Keratinocyte (primary cell): ENCODE measurements at regions not wholly inside any gene's neighbourhood (a gene's known extent, or its start where the extent isn't known, plus 50 kb on each side); places are given as distances from the start of the nearest gene placed in this dataset.

Experiments used
- DNase-seq: peaks from one replicate; pipeline ENCODE4 v3.0.0-alpha.2; 2011; ENCODE audit warnings: low read depth, missing footprints, low spot score
- FAIRE-seq: peaks from 2 replicates; lab custom pipeline; 2011; peaks lifted over from hg19 to GRCh38; lab: Jason Lieb, UNC
- H2AFZ ChIP-seq: 2 replicates; pipeline ENCODE4 v1.6.0; 2012; ENCODE audit warnings: low read length, control low read depth, inconsistent platforms; ENCODE audit not compliant: control insufficient read depth
- H3K27ac ChIP-seq: 2 replicates; pipeline ENCODE4 v1.5.1; 2011; ENCODE audit warnings: low read length; ENCODE audit not compliant: control insufficient read depth, insufficient read depth
- H3K27me3 ChIP-seq: 3 replicates; pipeline ENCODE4 v1.6.0; 2011; ENCODE audit warnings: low read length; ENCODE audit not compliant: control insufficient read depth, insufficient read depth; ENCODE audit errors: extremely low read depth
- H3K36me3 ChIP-seq, 2 experiments: 2 replicates in 1 of 2; 3 replicates in 1 of 2; pipeline ENCODE4 v1.5.1; 2011; ENCODE audit warnings: low read length in 2 of 2, mild to moderate bottlenecking in 1 of 2; ENCODE audit not compliant: control insufficient read depth in 2 of 2, insufficient read depth in 2 of 2; ENCODE audit errors: extremely low read depth in 1 of 2
- H3K4me1 ChIP-seq: 3 replicates; pipeline ENCODE4 v1.5.1; 2011; ENCODE audit warnings: low read length; ENCODE audit not compliant: control insufficient read depth, insufficient read depth; ENCODE audit errors: extremely low read depth
- H3K4me2 ChIP-seq: 3 replicates; pipeline ENCODE4 v1.6.0; 2011; ENCODE audit warnings: low read depth, low read length; ENCODE audit not compliant: control insufficient read depth, insufficient read depth; ENCODE audit errors: extremely low read depth
- H3K4me3 ChIP-seq, 3 experiments: fragments of 200-600 bp in 1 of 3; sonication (generic) in 1 of 3; 2 replicates in 2 of 3; 3 replicates in 1 of 3; pipeline ENCODE4 v1.5.1; 2011 to 2016; ENCODE audit warnings: low read length in 3 of 3, mild to moderate bottlenecking in 3 of 3, control low read depth in 2 of 3, inconsistent platforms in 1 of 3, low read depth in 1 of 3, mixed read lengths in 1 of 3, mixed run types in 1 of 3, moderate library complexity in 1 of 3; ENCODE audit not compliant: control insufficient read depth in 2 of 3, insufficient read depth in 2 of 3; ENCODE audit errors: extremely low read depth in 1 of 3
- H3K79me2 ChIP-seq: 2 replicates; pipeline ENCODE4 v1.6.0; 2012; ENCODE audit warnings: low read length; ENCODE audit not compliant: control insufficient read depth, insufficient read depth
- H3K9ac ChIP-seq: 3 replicates; pipeline ENCODE4 v1.6.0; 2011; ENCODE audit warnings: low read length; ENCODE audit not compliant: control insufficient read depth, insufficient read depth; ENCODE audit errors: extremely low read depth
- H3K9me1 ChIP-seq: 3 replicates; pipeline ENCODE4 v1.6.0; 2011; ENCODE audit warnings: low read length; ENCODE audit not compliant: control insufficient read depth, insufficient read depth; ENCODE audit errors: extremely low read depth
- H3K9me3 ChIP-seq: 2 replicates; pipeline ENCODE4 v1.5.1; 2012; ENCODE audit warnings: low read depth, low read length; ENCODE audit not compliant: control insufficient read depth
- H4K20me1 ChIP-seq: 3 replicates; pipeline ENCODE4 v1.6.0; 2011; ENCODE audit warnings: low read length; ENCODE audit not compliant: control insufficient read depth, insufficient read depth; ENCODE audit errors: extremely low read depth
- CTCF ChIP-seq, 3 experiments: IDR thresholded peaks in 1 of 3; conservative IDR thresholded peaks in 1 of 3; optimal IDR thresholded peaks in 1 of 3; 2 replicates in 2 of 3; 3 replicates in 1 of 3; pipeline versions ENCODE3 to v1.5.1; 2011; ENCODE audit warnings: low read length in 3 of 3, mild to moderate bottlenecking in 3 of 3, moderate library complexity in 2 of 3, control low read depth in 1 of 3, inconsistent platforms in 1 of 3; ENCODE audit not compliant: insufficient read depth in 2 of 3; ENCODE audit errors: extremely low read depth in 1 of 3
- EZH2 ChIP-seq: IDR thresholded peaks from one replicate; pipeline ENCODE4 v1.6.1; 2012; ENCODE audit warnings: inconsistent platforms, mild to moderate bottlenecking, low read length, moderate library complexity
- dilution Hi-C: fragments of 300-500 bp; cut with MboI; formaldehyde crosslinking; loops from one replicate; pipeline ENCODE4 v1.7.0; 2020; ENCODE audit warnings: low sequenced_read_pairs; ENCODE audit not compliant: extremely low pct_ligation_motif_present

- H2AFZ ChIP-seq, result no peak overlapping the region
- H3K27me3 ChIP-seq, result no peaks in the 10 kb centered on the region
- no peak for FAIRE-seq
- no peaks in the 10 kb centered on the region for H3K9me1 ChIP-seq
- DNase-seq, result no peak
- no peaks in the 10 kb centered on the region for H3K36me3 ChIP-seq
- no peak overlapping the region for H3K4me3 ChIP-seq
- dilution Hi-C loops, result no loop called here
- H3K4me2 ChIP-seq, result no peak overlapping the region
- no peak overlapping the region for H3K27ac ChIP-seq
- no peak overlapping the region for H3K9ac ChIP-seq
- TF ChIP-seq CTCF (optimal IDR thresholded peaks at IDR 0.05 in 1 of 3, IDR thresholded peaks at IDR 0.05 in 1 of 3, conservative IDR thresholded peaks at IDR 0.05 in 1 of 3; ENCODE audit: extremely low read depth in 1 of 3, insufficient read depth in 2 of 3, low read length in 3 of 3), result no peak
- TF ChIP-seq EZH2, result no peak
- no peaks in the 10 kb centered on the region for H4K20me1 ChIP-seq
- H3K79me2 ChIP-seq, result no peaks in the 10 kb centered on the region
- no peaks in the 10 kb centered on the region for H3K9me3 ChIP-seq
- H3K4me1 ChIP-seq, result no peaks in the 10 kb centered on the region
Measured at GRCh38 chr13:106998664-106999063, 430.7 kb upstream of the ARGLU1 start.

- no peak for FAIRE-seq
- Histone ChIP-seq H3K36me3 (no peaks in the 10 kb centered on the region), H3K79me2 (no peaks in the 10 kb centered on the region), H2AFZ (no peak overlapping the region), H3K9ac (no peak overlapping the region), H3K4me1 (no peaks in the 10 kb centered on the region), H3K4me3 (no peak overlapping the region), H3K4me2 (no peak overlapping the region), H3K27me3 (no peaks in the 10 kb centered on the region), H3K9me3 (no peaks in the 10 kb centered on the region), H3K9me1 (no peaks in the 10 kb centered on the region), H3K27ac (no peak overlapping the region), H4K20me1 (no peaks in the 10 kb centered on the region)
- DNase-seq, result no peak
- dilution Hi-C loops, result no loop called here
- no peak for TF ChIP-seq CTCF (optimal IDR thresholded peaks at IDR 0.05 in 1 of 3, IDR thresholded peaks at IDR 0.05 in 1 of 3, conservative IDR thresholded peaks at IDR 0.05 in 1 of 3; ENCODE audit: extremely low read depth in 1 of 3, insufficient read depth in 2 of 3, low read length in 3 of 3)
- no peak for TF ChIP-seq EZH2
Measured at GRCh38 chr13:106997696-106998095, 429.8 kb upstream of the ARGLU1 start.
